ENCODE measurements at regions not wholly inside any gene's neighbourhood (a gene's known extent, or its start where the extent isn't known, plus 50 kb on each side); places are given as distances from the start of the nearest gene placed in this dataset.

DNA sequence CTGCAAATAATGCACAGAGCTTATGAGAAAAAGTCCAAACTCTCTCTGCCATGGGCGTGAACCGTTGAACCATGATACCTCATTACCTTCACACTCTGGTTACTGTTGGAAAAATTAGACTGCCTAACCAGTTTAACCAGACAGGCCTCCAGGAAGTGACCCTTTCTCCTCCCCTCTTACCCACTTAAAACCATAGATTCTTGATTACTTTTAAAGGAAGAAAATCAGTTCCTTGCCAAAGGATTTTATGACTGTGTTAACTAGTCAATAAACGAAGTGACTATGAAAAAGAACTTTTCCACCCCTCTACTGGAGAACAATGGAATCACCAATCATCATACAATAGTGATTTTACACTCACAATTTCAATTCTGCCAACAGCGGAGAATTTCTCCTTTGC lies 254.0 kb upstream of the ATP2B1 start:
- DNase-seq (ENCODE audit: low read depth, low spot score), result no peak

DNA sequence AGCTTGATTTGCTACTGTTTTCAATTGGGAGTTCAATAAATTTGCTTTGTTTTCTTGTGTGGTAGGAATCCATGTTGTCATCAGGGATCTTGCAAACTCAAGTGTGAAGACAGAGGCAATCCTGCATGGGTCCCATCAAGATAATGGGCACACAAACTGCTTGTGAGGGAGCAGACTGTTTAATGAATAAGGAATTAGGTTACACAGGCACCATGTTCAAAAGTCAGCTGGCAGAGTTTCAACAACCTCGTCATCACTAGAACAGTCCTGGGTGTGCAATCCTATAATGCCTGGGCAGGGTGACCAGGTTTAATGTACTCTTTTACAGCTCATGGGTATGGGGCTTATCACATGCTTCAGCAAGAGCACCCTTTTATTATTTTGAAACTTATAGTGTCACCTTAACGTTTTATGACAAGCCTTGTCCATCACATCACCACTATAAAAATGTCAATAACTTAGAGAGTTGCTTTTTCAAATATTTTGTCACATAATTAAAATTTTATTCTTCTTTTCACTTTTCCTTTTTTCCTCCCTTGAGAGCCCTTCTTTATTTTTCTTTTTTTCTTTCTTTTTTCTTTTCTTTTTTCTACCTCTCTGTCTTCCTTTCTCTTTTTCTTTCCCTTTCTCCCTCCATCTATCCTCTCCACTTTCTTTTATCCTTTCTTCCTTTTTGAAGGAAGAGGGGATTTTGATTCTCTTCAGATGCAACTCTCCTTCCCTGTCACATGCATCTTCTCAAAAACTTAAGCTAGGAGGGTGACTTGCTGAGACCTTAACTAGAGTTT lies 252.2 kb upstream of the ATP2B1 start:
- DNase-seq (ENCODE audit: low read depth, low spot score), result no peak

DNA sequence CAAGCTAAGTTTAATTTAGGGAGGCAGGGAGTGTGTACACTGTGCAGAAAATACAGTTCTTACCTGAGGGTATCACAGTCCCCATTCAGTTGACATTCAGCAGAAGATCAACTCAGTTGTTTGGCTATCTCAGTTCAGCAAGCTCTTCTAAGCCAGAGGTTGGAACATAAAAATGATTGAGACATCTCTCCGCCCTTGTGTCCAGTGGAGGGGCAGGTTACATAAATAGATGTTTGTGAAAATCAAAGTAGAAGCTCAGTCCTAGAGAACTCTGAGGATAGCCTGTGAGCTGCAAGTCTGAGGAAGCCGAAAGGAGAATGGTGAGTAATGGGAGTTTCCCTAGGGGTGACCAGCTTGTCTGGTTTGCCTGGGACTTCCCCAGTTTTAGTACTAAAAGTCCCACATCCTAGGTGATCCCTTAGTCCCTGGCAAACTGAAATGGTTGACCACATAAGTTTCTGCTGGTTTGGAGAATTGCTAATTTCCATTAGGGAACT lies 251.4 kb upstream of the ATP2B1 start:
- DNase-seq (ENCODE audit: low read depth, low spot score), result no peak

DNA sequence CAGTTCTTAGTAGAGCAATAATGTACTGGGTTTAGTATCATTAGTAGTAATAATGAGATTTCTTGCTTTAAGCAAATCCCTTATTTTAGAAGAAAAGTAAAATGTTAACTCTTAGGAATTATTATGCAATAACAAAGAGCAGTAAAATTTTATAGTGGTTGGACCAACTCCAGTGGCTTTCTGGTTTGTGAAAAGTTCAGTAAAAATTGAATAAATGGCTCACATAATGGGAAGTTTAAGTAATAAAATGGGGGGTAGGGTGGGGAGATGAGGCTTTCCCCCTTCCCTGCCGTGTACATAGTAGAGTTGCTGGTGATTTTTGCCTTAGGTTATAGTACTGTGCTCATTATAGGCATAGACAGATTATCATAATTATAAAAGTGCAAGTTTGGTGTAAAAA lies 250.5 kb upstream of the ATP2B1 start:
- DNase-seq (ENCODE audit: low read depth, low spot score), result no peak

DNA sequence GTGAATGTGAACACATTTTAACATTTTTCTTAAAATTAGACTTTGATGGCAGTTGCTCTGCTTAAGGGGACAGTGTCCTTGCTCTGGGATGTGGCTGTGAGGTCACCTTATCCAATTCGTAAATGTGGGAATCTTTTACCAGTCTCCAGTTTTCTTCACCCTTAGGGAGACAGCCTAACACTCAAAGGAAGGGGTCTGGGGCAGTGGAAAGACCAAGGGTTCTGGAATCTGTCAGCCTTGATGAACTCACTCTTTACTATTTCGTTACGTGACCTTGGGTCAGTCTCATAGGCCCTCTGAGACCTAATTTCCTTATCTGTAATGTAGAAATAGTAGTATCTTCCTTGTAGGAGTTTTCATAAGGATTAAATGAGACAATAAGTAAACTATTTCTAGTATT lies 245.6 kb upstream of the ATP2B1 start:
- DNase-seq (ENCODE audit: low read depth, low spot score), result no peak

DNA sequence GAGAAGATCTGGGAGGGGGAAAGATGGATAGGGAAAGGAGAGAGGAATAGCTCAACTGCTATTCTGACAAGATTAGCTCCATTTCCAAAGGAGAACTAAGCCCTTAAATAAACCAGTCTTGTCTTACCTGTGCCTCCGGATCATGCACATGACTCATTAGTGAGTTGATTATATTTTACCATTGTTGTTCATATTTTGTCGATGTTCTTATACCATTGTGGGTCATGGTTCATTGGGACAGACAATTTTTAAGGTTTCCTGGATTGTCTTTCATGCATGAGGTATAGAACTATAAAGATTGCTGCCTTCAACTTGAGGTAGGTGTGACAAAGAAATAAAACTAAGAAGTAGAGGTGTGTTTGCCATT lies 243.0 kb upstream of the ATP2B1 start:
- no peak for DNase-seq (ENCODE audit: low read depth, low spot score)

DNA sequence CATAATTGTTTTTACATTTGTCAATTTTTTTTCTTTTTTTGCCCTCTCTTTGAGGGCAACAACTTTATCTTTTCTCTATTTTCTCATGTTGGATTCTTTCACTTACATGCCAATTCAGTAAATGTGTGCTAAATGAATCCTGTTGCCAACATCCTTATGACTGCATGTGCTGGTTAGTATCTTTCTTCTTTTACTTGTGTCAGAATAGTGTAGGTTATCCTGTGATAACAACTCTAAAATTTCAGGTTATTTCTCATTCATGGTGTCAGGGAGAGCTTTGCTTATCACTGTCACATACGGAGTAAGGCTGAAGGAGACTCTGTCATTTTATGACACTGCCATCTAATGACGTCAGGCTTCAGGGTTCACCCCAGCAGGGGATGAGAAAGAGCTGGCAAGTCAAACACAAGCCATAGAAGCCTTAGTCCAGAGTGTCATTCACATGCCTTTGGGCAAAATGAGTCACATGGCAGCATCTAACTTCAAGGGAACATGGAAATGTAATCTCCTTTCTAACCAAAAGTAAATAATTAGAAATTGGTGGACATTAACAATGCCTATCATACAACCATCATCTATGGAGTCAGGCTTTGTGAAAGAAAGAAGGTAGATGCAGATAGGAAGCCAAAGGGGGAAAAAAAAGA lies 242.5 kb upstream of the ATP2B1 start:
- no peak for DNase-seq (ENCODE audit: low read depth, low spot score)

DNA sequence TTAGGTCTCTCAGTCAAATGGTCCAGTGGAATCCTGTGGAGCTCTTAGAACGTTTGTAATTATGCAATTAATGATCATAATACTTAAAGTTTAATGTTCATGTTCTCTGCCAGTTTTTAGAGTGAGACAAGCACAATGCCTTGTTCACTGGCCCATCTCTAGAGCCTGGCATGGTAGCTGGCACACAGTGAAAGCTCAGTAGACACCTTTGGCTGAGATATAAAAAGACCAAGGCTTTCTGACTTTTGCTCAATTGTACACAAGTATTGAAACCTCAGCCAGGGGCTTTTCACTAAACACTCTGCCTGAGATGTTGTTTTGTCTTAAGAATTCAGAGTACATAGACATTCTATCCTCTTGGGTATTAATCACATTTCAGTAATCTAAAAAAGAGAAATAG lies 241.8 kb upstream of the ATP2B1 start:
- DNase-seq (ENCODE audit: low read depth, low spot score), result no peak

DNA sequence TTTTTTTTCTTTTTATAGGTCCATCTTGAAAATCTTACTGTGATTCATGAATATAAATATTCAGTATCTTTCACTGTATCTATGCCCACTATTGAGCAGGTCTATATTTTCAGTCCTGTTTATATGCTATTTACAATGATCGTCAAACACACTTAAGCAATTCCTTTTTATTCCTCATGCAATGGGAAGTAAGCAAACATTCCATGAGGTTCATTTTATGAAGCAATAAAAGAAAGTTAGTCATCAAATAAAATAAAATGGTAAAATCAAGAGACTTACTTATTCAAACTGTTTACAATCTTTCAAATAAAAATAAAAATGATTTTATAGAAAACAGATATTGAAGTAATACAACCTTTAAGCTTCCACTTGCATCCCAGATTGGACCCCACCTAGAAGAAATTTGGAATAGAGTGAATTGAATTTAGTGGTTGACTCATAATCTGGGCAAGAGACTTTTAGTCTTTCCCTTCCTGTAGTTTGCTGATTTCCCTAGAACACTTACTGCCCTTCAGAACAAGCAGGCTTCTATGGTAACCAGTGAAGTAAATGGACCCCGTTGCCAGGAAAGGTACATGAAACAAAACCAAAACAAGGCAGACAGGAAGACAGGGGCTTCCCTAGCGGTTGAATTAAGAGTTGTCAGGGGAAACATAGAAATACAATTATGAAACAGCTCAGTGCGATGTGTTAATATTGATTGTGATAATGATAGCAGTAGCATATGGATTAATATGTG lies 241.0 kb upstream of the ATP2B1 start:
- peak; percentile 36 for DNase-seq (ENCODE audit: low read depth, low spot score)

DNA sequence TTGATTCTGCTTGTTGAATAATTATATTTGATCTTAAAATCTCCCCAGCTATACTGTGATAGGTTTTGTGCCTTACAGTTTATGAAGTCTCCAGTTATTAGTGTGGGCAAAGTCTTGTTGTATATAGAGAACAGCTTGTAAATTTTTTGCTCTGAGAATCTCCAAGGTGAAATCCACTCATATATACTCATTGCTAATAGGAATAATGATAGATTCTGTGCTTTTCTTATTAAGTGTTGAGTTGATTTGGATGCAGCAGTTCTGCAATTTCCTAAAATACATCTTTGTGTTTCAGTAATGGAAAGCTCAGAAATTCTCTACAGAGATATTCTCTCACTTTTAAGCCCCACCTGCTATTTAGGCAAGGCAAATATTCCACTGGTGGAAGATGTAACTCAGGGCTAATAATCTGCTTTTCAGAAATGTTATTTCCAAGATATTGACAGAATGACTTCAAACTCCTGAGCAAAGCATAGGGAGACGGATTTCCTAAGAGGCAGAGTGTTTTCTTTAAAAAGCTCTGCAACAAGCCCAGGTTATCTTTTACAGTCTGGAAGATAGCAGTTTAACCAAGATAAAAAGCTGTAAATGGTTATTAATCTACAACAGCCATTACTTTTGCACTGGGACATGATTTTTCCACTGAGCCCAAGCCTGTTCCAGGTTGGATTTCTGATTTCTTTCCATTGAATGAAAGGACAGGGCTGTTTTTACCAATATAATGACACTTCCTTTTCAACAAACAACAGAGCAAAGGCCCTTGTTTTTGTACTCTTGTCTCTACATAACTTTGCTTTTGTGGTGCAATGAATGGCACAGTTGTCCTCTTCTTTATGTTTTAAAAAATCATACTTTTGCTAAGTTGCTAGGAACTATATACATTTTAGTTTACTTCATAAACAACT lies 239.9 kb upstream of the ATP2B1 start:
- no peak for DNase-seq (ENCODE audit: low read depth, low spot score)

DNA sequence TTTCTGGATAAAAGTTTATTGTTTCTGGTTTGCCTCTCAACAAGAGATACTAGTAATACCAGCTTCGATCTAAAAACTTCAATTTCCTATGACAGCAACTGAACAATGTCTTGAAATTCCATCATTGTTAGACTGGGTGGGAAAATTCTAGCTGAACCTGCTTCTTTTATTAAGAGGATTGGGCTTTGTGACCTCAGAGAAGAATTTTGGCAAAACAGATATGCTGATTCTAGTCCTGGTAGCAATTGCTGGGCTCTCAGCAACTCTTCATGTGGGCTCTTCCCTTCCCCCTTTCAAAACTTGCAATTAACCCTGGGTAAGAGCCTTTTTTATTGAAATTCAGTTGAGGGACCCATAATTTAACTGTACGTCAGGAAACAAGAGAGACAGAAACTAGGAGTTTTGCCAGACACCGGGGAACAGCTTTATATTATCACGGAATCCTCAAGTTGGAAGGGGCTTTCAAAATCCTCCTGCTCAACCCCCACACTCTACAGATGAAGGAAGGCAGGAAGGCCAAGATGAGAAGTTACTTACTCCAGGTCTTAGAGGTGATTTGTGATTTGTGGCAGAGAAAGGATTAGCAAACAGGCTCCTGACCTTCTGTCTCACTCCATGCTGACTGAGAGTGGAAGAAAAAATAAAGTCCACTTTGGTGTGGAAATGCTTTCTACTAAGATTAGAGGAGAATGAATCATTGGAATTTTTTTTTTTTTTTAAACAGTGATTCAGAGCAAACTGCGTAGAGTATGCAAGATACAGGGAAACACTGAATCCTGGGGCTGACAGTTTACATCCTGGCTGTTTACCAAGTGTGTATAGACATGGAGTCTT lies 239.0 kb upstream of the ATP2B1 start:
- DNase-seq (ENCODE audit: low read depth, low spot score), result no peak

DNA sequence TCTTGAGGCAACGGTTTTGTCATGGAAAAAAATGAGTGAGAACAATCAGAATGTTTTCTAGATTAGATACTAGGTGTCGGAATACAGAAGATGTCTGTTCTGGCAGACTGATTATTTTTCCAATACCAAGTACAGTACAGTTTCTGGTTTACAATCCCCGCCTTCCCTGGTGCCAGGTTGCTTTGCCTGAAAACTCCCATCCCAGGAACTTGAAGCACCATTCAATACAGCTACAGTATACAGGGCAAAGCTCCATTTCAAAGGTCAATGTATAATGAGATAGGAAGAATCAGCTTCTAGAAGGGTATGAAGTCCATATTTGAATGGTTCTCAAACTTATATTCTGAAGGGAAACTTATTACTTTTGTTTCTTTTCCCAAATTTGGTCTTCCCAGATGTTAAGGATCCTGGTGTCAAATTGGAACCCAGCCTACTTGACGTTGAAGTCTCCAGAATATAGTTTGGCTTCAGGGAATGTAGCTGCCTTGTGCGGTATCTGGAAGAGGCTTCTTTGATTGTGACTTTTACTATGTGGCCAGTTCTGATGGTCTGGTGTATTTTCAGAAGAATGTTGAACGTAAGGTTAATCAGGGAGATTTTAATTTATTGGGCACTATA lies 238.0 kb upstream of the ATP2B1 start:
- no peak for DNase-seq (ENCODE audit: low read depth, low spot score)

DNA sequence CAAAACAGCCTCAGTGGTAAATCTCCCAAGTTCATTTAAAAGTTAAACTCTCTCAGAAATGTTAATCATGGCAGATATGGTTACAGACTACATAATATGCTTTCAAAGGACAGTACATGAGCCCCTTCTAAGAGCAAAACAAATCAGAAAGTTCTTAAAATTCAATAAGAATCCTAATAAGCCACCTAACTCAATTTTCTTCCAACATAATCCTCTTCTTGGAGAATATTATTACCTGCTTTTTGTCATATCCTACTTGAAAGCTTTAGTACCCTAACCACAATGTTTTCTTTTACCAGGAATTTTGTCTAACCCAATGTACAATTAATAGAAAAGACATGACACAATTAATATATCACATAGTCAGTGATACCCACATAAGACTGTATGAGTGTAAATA lies 236.5 kb upstream of the ATP2B1 start:
- no peak for DNase-seq (ENCODE audit: low read depth, low spot score)

DNA sequence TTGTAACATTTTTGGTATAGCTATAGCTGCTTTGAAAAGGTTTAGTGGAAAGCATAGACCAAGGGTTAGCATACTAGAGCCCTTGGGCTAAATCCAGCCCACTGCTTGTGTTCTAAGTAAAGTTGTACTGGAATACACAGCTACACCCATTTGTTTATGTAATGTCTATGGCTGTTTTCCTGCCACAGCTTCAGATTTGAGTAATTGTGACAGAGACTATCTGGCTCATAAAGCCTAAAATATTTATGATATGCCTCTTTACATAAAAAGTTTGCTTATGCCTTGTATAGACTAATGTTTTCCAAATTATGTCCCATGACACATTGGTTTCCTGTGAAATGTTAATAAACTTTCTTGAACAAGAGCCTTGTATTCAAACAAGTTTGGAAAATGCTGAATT lies 234.8 kb upstream of the ATP2B1 start:
- DNase-seq (ENCODE audit: low read depth, low spot score), result no peak

DNA sequence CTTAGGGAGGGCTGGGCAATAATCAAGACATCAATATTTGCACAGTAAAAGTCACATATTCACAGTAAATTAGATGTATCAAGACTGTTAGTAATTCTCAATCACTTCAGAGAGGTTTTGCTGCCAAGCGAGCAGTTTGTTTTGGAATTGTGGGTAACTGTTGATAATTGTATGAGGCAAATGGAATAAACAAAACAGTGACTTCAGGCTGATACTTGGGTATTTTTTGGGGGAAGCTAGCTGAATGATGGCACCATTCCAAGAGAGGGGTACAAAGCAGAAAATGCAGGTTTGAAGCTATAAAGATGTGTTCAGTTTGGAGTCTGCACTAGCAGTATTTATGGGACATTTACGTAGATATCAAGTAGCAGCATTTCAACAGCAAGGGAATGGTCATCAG lies 232.8 kb upstream of the ATP2B1 start:
- DNase-seq (ENCODE audit: low read depth, low spot score), result no peak

DNA sequence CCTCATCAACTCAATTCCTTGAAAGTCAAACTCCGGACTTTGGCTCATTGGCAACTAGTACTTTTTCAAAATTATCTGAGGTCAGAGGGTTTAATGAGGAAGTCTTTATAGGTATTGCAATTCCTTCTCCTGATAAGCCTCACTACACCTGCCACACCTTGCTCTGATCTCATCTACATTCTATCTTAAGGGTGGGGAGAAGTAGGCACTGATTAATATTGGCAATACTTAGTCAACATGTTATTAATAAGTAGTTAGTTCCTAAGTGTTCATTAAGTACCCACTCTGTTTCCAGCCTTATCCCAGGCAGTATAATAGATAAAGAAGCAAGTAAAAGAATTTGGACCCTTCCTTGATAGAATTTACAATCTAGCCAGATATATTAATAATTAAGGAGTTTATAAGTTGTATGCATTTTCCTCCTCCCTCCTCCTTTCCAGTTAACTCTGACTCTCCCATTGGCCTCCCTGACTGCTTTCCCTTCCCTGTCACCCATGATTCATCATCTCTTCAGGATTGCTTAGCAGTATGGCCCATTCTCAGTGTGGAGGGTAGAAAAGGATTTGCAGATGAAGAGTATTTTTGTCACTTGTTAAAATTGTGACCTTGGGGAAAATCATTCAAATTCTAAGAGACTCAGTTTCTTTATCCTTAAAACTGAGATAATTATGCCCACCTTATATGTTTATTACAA lies 231.0 kb upstream of the ATP2B1 start:
- DNase-seq (ENCODE audit: low read depth, low spot score), result no peak

DNA sequence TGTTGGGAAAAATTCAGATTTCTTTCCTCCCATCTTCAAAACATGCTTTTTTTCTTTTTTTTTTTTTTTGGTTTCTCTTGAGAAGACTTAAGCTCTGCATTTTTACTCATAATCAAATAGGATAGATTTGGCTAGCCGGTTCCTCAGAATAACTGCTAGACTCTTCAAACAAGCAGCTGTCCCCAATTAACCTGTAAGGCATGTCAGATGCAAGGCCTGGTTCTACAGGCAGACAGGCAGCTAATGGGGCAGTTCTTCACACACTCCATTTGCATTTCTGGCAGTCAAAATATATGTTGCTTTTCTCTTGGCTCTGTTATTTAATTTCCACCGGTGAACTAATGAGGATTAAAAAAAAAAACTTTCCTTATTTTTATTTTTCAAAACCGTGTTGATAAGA lies 228.0 kb upstream of the ATP2B1 start:
- no peak for DNase-seq (ENCODE audit: low read depth, low spot score)

DNA sequence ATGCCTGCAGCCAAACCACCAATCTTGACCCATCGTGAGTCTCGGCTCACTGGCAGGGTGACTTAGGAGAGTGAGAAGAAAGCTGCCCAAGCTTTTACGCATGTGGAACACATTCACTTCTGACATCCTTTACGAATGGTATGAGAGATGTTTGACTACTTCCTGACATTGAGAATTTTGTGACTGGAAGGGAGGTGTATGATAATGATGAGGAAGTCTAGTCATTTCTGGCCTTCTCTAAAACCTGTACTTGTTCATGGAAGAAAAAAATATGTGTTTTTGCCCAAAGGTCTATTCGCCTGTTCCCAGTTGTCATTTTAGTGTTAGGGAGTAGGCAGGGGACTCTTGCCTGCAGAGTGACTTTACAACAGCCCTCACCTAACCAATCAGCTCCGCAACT lies 227.2 kb upstream of the ATP2B1 start:
- DNase-seq (ENCODE audit: low read depth, low spot score), result no peak

DNA sequence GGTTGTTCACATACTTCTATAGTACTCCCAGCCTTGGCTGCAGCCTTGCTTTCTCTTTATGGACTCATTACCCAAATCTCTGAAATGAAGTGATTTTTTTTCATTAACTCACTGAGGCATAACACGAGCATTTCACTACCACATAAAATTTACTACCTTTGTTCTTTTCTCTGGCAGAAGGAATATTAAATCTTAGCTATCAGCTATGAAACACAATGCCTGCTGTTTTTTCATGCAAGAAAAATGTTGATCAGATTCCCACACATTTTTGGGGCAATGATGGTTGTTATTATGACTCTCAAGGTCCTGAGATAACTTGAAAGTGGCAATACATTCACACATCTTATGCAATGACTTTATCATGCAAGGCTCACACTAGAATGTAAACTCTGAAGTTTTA lies 225.3 kb upstream of the ATP2B1 start:
- DNase-seq (ENCODE audit: low read depth, low spot score), result no peak

DNA sequence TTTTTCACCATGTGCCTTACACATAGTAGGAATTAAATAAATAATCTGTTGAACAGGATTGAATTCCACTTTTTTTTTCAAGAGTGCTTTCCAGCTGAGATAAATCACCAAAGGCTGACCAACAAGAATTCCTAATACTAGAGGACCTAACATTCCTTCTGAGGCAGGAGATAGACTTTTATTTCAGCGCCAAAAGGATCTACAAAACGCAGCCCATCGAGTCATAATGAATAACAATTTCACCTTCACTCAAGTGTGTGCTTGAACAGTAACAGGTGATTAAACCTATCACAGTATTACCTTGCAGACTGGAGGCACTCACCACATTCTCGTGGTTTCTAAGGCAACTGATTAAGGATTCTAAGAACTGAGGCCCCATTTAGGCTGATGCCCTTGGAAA lies 224.3 kb upstream of the ATP2B1 start:
- DNase-seq (ENCODE audit: low read depth, low spot score), result no peak

Measured in activated CD4-positive, CD25-positive, alpha-beta regulatory T cell treated with anti-CD3 and anti-CD28 coated beads, Interleukin-2, amount 50 U/mL, for 16 hours (primary cell).